ENCODE measurements at regions not wholly inside any gene's neighbourhood (a gene's known extent, or its start where the extent isn't known, plus 50 kb on each side); places are given as distances from the start of the nearest gene placed in this dataset.

DNA sequence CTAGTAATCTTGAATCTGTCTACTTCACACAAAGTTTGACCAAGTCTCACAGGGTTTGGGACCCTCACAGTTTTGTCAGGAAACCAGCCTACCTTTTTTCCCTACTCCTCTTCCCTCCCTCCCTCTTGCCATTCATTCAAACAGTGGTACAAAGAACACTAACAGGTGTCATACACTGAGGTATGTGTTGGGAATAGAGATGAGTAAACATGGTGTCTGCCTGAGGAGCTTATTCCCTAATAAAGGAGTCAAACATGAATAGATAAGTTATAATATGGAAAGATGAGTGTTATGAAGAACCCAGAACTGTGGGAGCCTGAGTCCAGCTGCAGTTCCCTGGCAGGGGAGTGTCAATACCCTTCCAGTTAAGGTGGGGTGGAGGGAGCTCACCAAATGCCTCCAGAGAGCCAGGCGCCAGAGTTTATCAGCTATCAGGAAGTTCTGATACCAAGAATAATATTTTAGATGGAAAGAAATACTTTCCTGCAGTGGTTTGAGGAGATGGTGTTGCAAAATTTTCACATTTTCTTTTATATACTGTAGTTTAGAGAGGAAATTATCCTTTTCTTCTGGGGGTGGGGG lies 183.4 kb upstream of the NR3C1 start:
- CTCF ChIA-PET: interaction anchor here (0.7 kb wide), 1 partner anchor 394 kb away, joined by 3 read pairs; no protein-coding TSS in a partner anchor
- no peak overlapping the region for H3K4me3 Mint-ChIP-seq

GRCh38 chr5:143585970-143586369 lies 182.5 kb upstream of the NR3C1 start:
- Mint-ChIP-seq H3K36me3 (no peaks in the 10 kb centered on the region), H3K9me3 (no peaks in the 10 kb centered on the region), H3K4me1 (peaks cover 24% of the 10 kb centered on the region), H3K27ac (no peak overlapping the region), H3K27me3 (ENCODE audit: low read depth) (no peaks in the 10 kb centered on the region; the same call in 1 of the 2 replicates), H3K4me3 (no peak overlapping the region)
- DNase-seq (ENCODE audit: low spot score) (no peak), ATAC-seq (no peak)
- ChIA-PET CTCF (no interaction called here), POLR2A (no interaction called here)
- TF ChIP-seq RORB (CRISPR knock-in tag; IDR thresholded peaks at IDR 0.05) (no peak), CREM (CRISPR knock-in tag; IDR thresholded peaks at IDR 0.05) (no peak), ZNF423 (CRISPR knock-in tag; IDR thresholded peaks at IDR 0.05) (no peak), E2F4 (CRISPR knock-in tag; IDR thresholded peaks at IDR 0.05; ENCODE audit: borderline replicate concordance, low read depth) (no peak), JAZF1 (CRISPR knock-in tag; IDR thresholded peaks at IDR 0.05) (no peak), ZNF671 (CRISPR knock-in tag; IDR thresholded peaks at IDR 0.05) (no peak), ATF6 (CRISPR knock-in tag; IDR thresholded peaks at IDR 0.05) (no peak), FOXK1 (CRISPR knock-in tag; IDR thresholded peaks at IDR 0.05) (no peak), ESRRA (CRISPR knock-in tag; IDR thresholded peaks at IDR 0.05; ENCODE audit: borderline replicate concordance) (no peak), USF2 (CRISPR knock-in tag; IDR thresholded peaks at IDR 0.05) (no peak)
- TF ChIP-seq, protein P1, sequence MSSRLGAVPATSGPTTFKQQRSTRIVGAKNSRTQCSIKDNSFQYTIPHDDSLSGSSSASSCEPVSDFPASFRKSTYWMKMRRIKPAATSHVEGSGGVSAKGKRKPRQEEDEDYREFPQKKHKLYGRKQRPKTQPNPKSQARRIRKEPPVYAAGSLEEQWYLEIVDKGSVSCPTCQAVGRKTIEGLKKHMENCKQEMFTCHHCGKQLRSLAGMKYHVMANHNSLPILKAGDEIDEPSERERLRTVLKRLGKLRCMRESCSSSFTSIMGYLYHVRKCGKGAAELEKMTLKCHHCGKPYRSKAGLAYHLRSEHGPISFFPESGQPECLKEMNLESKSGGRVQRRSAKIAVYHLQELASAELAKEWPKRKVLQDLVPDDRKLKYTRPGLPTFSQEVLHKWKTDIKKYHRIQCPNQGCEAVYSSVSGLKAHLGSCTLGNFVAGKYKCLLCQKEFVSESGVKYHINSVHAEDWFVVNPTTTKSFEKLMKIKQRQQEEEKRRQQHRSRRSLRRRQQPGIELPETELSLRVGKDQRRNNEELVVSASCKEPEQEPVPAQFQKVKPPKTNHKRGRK (CRISPR knock-in tag; IDR thresholded peaks at IDR 0.05; ENCODE audit: borderline replicate concordance): no peak

More for the DNA sequence above, 183.4 kb upstream of the NR3C1 start:
- DNase-seq (ENCODE audit: low spot score) (no peak), ATAC-seq (no peak)
- Mint-ChIP-seq H3K4me1 (peaks cover 17% of the 10 kb centered on the region), H3K36me3 (no peaks in the 10 kb centered on the region), H3K27ac (no peak overlapping the region), H3K9me3 (no peaks in the 10 kb centered on the region), H3K27me3 (ENCODE audit: low read depth) (no peaks in the 10 kb centered on the region; the same call in 1 of the 2 replicates)
- POLR2A ChIA-PET: no interaction called here
- TF ChIP-seq, protein P2, sequence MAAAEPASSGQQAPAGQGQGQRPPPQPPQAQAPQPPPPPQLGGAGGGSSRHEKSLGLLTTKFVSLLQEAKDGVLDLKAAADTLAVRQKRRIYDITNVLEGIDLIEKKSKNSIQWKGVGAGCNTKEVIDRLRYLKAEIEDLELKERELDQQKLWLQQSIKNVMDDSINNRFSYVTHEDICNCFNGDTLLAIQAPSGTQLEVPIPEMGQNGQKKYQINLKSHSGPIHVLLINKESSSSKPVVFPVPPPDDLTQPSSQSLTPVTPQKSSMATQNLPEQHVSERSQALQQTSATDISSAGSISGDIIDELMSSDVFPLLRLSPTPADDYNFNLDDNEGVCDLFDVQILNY (CRISPR knock-in tag; IDR thresholded peaks at IDR 0.05): no peak
- no peak for TF ChIP-seq FOXJ3 (CRISPR knock-in tag; IDR thresholded peaks at IDR 0.05; ENCODE audit: borderline replicate concordance)

DNA sequence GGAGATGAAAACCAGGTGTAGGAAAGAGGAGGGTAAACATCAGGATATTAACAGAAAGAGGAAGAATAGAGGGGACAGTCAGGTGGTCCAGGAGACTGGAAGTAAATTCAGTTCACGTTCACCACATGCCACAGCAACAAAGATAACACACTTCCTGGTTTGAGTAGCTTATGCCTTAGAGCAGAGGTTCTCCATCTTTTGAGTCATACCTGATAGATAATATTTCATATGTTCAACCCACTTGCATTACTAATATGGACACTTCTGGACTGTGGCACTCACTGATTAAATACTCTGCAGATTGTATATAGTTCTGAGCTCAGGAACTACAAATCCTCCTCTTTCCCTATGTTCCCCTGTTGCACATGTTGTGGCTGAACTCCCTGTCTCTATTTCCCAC lies 179.9 kb upstream of the NR3C1 start:
- peaks cover 24% of the 10 kb centered on the region for H3K4me1 Mint-ChIP-seq
- ChIA-PET POLR2A (no interaction called here), CTCF (no interaction called here)
- H3K27ac Mint-ChIP-seq: no peak overlapping the region
- ATAC-seq (no peak), DNase-seq (ENCODE audit: low spot score) (no peak)
- H3K4me3 Mint-ChIP-seq: no peak overlapping the region
- no peaks in the 10 kb centered on the region for H3K36me3 Mint-ChIP-seq
- no peaks in the 10 kb centered on the region; the same call in 1 of the 2 replicates for H3K27me3 Mint-ChIP-seq (ENCODE audit: low read depth)
- peaks cover 6% of the 10 kb centered on the region for H3K9me3 Mint-ChIP-seq
- TF ChIP-seq CTCF (IDR thresholded peaks at IDR 0.05) (no peak), E2F1 (CRISPR knock-in tag; IDR thresholded peaks at IDR 0.05) (no peak), ZNF423 (CRISPR knock-in tag; IDR thresholded peaks at IDR 0.05) (no peak), SOX15 (CRISPR knock-in tag; IDR thresholded peaks at IDR 0.05) (no peak), ZNF396 (CRISPR knock-in tag; IDR thresholded peaks at IDR 0.05; ENCODE audit: borderline replicate concordance) (no peak), FOXK1 (CRISPR knock-in tag; IDR thresholded peaks at IDR 0.05) (no peak), CREB1 (CRISPR knock-in tag; IDR thresholded peaks at IDR 0.05) (no peak)
- TF ChIP-seq, protein P3, sequence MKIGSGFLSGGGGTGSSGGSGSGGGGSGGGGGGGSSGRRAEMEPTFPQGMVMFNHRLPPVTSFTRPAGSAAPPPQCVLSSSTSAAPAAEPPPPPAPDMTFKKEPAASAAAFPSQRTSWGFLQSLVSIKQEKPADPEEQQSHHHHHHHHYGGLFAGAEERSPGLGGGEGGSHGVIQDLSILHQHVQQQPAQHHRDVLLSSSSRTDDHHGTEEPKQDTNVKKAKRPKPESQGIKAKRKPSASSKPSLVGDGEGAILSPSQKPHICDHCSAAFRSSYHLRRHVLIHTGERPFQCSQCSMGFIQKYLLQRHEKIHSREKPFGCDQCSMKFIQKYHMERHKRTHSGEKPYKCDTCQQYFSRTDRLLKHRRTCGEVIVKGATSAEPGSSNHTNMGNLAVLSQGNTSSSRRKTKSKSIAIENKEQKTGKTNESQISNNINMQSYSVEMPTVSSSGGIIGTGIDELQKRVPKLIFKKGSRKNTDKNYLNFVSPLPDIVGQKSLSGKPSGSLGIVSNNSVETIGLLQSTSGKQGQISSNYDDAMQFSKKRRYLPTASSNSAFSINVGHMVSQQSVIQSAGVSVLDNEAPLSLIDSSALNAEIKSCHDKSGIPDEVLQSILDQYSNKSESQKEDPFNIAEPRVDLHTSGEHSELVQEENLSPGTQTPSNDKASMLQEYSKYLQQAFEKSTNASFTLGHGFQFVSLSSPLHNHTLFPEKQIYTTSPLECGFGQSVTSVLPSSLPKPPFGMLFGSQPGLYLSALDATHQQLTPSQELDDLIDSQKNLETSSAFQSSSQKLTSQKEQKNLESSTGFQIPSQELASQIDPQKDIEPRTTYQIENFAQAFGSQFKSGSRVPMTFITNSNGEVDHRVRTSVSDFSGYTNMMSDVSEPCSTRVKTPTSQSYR (CRISPR knock-in tag; IDR thresholded peaks at IDR 0.05): no peak
